ENCODE measurements at regions not wholly inside any gene's neighbourhood (a gene's known extent, or its start where the extent isn't known, plus 50 kb on each side); places are given as distances from the start of the nearest gene placed in this dataset.

- 86 to 92% (median 88%) methylated on average over 2 of the region's 2 CpGs for WGBS, 4 donors
- intact Hi-C loops (cut with DNase I): no loop called here
- H3K27me3 ChIP-seq: no peaks in the 10 kb centered on the region
- DNase-seq: no peak
- H3K4me3 ChIP-seq: no peak overlapping the region
- no peaks in the 10 kb centered on the region for H3K9me3 ChIP-seq (replicated peaks in 1 of 3)
- no peaks in the 10 kb centered on the region for H3K4me1 ChIP-seq (replicated peaks in 1 of 2)
- TF ChIP-seq CTCF (IDR thresholded peaks at IDR 0.05) (no peak), POLR2A (IDR thresholded peaks at IDR 0.05) (no peak)
- H3K27ac ChIP-seq: no peak overlapping the region
- H3K36me3 ChIP-seq (replicated peaks in 1 of 2): no peaks in the 10 kb centered on the region
Measured at GRCh38 chr13:74021505-74021904, 112.7 kb downstream of the KLF12 start.

- WGBS, 4 donors: 77 to 92% (median 89%) methylated on average over 1 of the region's 1 CpG
Measured at GRCh38 chr13:74018062-74018431, 116.2 kb downstream of the KLF12 start.

GRCh38 chr13:74017301-74018061 is 116.7 kb downstream of the KLF12 start:
- H3K36me3 ChIP-seq (replicated peaks in 1 of 2): no peaks in the 10 kb centered on the region
- intact Hi-C loops (cut with DNase I): no loop called here
- DNase-seq: no peak
- TF ChIP-seq POLR2A (IDR thresholded peaks at IDR 0.05): no peak
- TF ChIP-seq CTCF (IDR thresholded peaks at IDR 0.05): no peak
- WGBS, 4 donors: 75 to 91% (median 85%) methylated on average over 4 of the region's 4 CpGs
- H3K27me3 ChIP-seq: no peaks in the 10 kb centered on the region
- H3K27ac ChIP-seq: no peak overlapping the region
- H3K9me3 ChIP-seq (replicated peaks in 1 of 3): no peaks in the 10 kb centered on the region
- no peak overlapping the region for H3K4me3 ChIP-seq
- no peaks in the 10 kb centered on the region for H3K4me1 ChIP-seq (replicated peaks in 1 of 2)

More at GRCh38 chr13:74018062-74018431, 116.2 kb downstream of the KLF12 start:
- no peaks in the 10 kb centered on the region for H3K36me3 ChIP-seq (replicated peaks in 1 of 2)
- no peak overlapping the region for H3K27ac ChIP-seq
- no peak for DNase-seq
- TF ChIP-seq CTCF (IDR thresholded peaks at IDR 0.05) (no peak), POLR2A (IDR thresholded peaks at IDR 0.05) (no peak)
- no peak overlapping the region for H3K4me3 ChIP-seq
- no peaks in the 10 kb centered on the region for H3K27me3 ChIP-seq
- no peaks in the 10 kb centered on the region for H3K4me1 ChIP-seq (replicated peaks in 1 of 2)
- no peaks in the 10 kb centered on the region for H3K9me3 ChIP-seq (replicated peaks in 1 of 3)
- intact Hi-C loops (cut with DNase I): no loop called here

- Histone ChIP-seq H3K4me1 (replicated peaks in 1 of 2) (no peaks in the 10 kb centered on the region), H3K9me3 (replicated peaks in 1 of 3) (no peaks in the 10 kb centered on the region), H3K27ac (no peak overlapping the region), H3K4me3 (no peak overlapping the region), H3K36me3 (replicated peaks in 1 of 2) (no peaks in the 10 kb centered on the region), H3K27me3 (no peaks in the 10 kb centered on the region)
- intact Hi-C loops (cut with DNase I): no loop called here
- no peak for TF ChIP-seq POLR2A (IDR thresholded peaks at IDR 0.05)
- no peak for TF ChIP-seq CTCF (IDR thresholded peaks at IDR 0.05)
- WGBS, 4 donors: 80 to 96% (median 90%) methylated on average over 4 of the region's 4 CpGs
- DNase-seq: no peak
Measured at GRCh38 chr13:74015137-74015536, 119.1 kb downstream of the KLF12 start.
